CD4-positive, alpha-beta T cell treated with Interleukin-15 for 4 hours (primary cell): ENCODE measurements at regions not wholly inside any gene's neighbourhood (a gene's known extent, or its start where the extent isn't known, plus 50 kb on each side); places are given as distances from the start of the nearest gene placed in this dataset.

Experiments
- DNase-seq: peaks from one replicate; pipeline ENCODE4 v3.0.0-alpha.2; 2020; ENCODE audit warnings: low spot score

GRCh38 chr4:20451986-20452385 is 200.3 kb downstream of the SLIT2 start:
- DNase-seq = no peak

- no peak for DNase-seq
Measured at GRCh38 chr4:20454515-20454914, 202.8 kb downstream of the SLIT2 start.

GRCh38 chr4:20456407-20456806 is 204.7 kb downstream of the SLIT2 start:
- DNase-seq = no peak

GRCh38 chr4:20462426-20463175 is 210.9 kb downstream of the SLIT2 start:
- no peak for DNase-seq

- DNase-seq = no peak
Measured at GRCh38 chr4:20463176-20463430, 211.4 kb downstream of the SLIT2 start.

GRCh38 chr4:20464381-20464780 is 212.7 kb downstream of the SLIT2 start:
- DNase-seq = no peak

GRCh38 chr4:20474119-20474518 is 222.4 kb downstream of the SLIT2 start:
- DNase-seq = no peak

- DNase-seq = no peak
Measured at GRCh38 chr4:20478412-20478811, 221.8 kb upstream of the PACRGL start.

- no peak for DNase-seq
Measured at GRCh38 chr4:20480165-20480947, 219.9 kb upstream of the PACRGL start.

- no peak for DNase-seq
Measured at GRCh38 chr4:20483416-20483815, 216.8 kb upstream of the PACRGL start.

GRCh38 chr4:20486433-20486832 is 213.8 kb upstream of the PACRGL start:
- DNase-seq = no peak

- no peak for DNase-seq
Measured at GRCh38 chr4:20487446-20487845, 212.8 kb upstream of the PACRGL start.

GRCh38 chr4:20487852-20488251 is 212.4 kb upstream of the PACRGL start:
- no peak for DNase-seq

- no peak for DNase-seq
Measured at GRCh38 chr4:20490734-20491133, 209.5 kb upstream of the PACRGL start.

- no peak for DNase-seq
Measured at GRCh38 chr4:20493761-20494353, 206.4 kb upstream of the PACRGL start.

GRCh38 chr4:20496068-20496467 is 204.2 kb upstream of the PACRGL start:
- no peak for DNase-seq

- no peak for DNase-seq
Measured at GRCh38 chr4:20504146-20504545, 196.1 kb upstream of the PACRGL start.

GRCh38 chr4:20505927-20506326 is 194.3 kb upstream of the PACRGL start:
- no peak for DNase-seq

- DNase-seq = no peak
Measured at GRCh38 chr4:20506827-20507226, 193.4 kb upstream of the PACRGL start.

- DNase-seq = no peak
Measured at GRCh38 chr4:20509315-20509714, 190.9 kb upstream of the PACRGL start.

- DNase-seq = no peak
Measured at GRCh38 chr4:20512033-20512792, 188.0 kb upstream of the PACRGL start.

- DNase-seq = no peak
Measured at GRCh38 chr4:20512985-20513384, 187.3 kb upstream of the PACRGL start.

- no peak for DNase-seq
Measured at GRCh38 chr4:20520901-20521300, 179.4 kb upstream of the PACRGL start.
